ENCODE measurements at regions not wholly inside any gene's neighbourhood (a gene's known extent, or its start where the extent isn't known, plus 50 kb on each side); places are given as distances from the start of the nearest gene placed in this dataset.

- intact Hi-C loops (cut with DNase I) = no loop called here
- ATAC-seq = no peak
- DNase-seq = no peak
Observed at GRCh38 chr4:156006192-156006591, 52.5 kb upstream of the CTSO start.
